Left cardiac atrium (tissue), 4 donors: ENCODE measurements at regions not wholly inside any gene's neighbourhood (a gene's known extent, or its start where the extent isn't known, plus 50 kb on each side); places are given as distances from the start of the nearest gene placed in this dataset.

Experiments
- ATAC-seq, 2 donors: fragments of 200-7000 bp; cut with Tn5 transposase; one replicate each; pipeline ENCODE4 v1.9.1; 2020; ENCODE audit warnings: mild to moderate bottlenecking in 2 of 2, moderate library complexity in 2 of 2
- DNase-seq: peaks from one replicate; pipeline ENCODE4 v3.0.0-alpha.2; 2020
- intact Hi-C, 2 donors: fragments of 100-400 bp; cut with DNase I; formaldehyde crosslinking; loops; one replicate each; pipeline versions ENCODE4 v1.14.1 to v1.15.1; 2022 to 2023
- donor health status: DM: no; HTN: yes; CAD: no.
- donor health status: DM: no; HTN: yes; CAD: no; lungs with severe emphysema.
- donor health status: DM: yes; HTN: yes; CAD: no.
- donor health status: Dilated cardiomyopathy.

GRCh38 chr2:139045524-139045923 is 265.3 kb upstream of the NXPH2 start:
- DNase-seq (no peak), ATAC-seq (no peak)
- intact Hi-C loops = no loop called here

GRCh38 chr2:139034064-139034463 is 253.9 kb upstream of the NXPH2 start:
- ATAC-seq (no peak), DNase-seq (no peak)
- intact Hi-C loops = no loop called here

DNA sequence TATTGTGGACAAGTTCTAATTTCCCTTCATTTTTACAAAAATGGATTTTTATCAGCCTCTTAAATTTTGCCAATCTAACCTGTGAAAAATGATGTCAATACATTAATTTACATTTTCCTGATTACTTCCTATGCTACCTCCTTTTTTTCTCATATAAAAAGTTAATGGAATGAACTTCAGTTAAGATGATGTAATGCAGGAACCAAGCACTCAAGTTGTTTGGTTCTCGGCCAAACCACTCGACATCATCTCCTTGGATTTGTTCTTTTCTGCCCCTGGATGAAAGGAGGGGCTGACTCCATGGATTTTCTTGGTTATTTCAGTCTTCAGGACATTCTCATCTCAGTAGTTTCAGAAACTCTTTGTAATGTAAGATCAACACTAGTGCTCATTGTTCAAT is 253.1 kb upstream of the NXPH2 start:
- DNase-seq = no peak
- ATAC-seq = no peak
- intact Hi-C loops = no loop called here

DNA sequence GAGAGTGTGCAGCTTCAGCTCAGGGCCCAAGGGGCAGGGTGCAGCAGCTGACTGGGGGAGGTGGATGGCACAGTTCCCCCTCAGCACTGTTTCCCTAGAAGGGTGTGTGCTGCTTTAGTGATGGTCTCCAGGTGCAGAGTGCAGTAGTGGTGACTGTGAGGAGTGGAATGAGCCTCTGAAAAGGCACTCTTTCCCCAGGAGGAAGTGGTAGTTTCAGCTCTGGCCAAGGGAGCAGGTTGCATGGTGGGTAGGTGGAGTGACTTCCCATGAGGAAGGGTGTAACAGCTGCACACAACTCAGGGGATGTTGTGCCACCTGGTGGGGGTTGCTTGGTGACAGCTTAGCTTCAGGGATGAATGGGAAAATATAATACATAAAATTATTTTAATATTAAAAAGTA is 251.5 kb upstream of the NXPH2 start:
- ATAC-seq (no peak), DNase-seq (no peak)
- intact Hi-C loops = no loop called here

DNA sequence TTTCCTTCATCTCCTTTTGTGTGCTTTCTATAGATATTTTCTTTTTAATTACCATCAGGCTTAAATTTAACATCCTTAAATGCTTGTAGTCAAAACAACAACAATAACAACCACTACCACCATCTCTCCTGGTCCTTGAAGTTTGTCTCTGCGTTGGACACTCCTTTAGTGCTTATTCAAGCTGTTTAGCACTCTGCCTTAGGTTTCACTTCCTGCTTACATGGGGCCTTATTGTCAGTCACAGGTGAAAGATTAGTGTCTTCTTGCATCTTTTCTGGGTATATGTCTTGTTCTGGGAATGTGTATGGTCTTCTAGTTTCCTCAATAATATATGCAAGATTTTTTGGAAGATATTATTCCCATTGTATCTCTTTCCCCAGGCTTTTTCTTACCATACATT is 240.1 kb upstream of the NXPH2 start:
- intact Hi-C loops = no loop called here
- ATAC-seq (no peak), DNase-seq (no peak)

DNA sequence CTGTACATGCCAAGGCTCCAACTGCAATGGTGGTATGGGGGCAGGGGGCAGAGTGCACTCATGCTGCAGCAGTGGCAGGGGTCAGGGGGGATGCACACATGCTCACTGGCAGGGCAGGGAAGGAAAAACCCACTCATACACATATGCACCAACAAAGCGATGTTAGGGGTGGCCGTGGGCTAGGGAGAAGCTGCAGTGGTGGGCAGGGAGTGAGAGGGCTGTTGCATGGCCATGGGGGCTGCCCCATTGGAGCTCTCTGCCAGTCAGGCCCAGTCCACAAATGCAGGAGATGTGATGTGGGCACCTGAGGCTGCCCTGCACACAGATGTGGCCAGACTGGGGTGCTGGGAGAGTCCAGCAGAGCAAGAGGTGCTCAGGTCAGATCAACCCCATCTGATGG is 238.1 kb upstream of the NXPH2 start:
- ATAC-seq (no peak), DNase-seq (no peak)
- intact Hi-C loops = no loop called here

DNA sequence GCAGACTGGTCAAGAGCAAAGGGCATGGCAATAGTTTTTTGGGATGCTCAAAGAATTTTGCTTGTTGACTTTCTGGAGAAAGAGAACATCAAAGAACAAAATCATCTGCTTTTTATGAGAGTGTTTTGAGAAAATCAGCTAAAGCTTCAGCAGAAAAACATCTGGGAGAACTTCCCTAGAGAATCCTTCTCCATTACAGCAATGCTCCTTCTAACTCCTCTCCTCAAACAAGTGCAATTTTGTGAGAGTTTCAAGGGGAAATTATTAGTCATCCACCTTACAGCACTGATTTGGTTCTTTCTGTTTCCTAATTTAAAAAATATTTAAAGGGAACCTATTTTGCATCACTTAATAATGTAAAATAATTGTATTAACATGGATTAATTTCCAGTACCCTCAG is 226.9 kb upstream of the NXPH2 start:
- no peak for ATAC-seq
- intact Hi-C loops = no loop called here
- DNase-seq = no peak

DNA sequence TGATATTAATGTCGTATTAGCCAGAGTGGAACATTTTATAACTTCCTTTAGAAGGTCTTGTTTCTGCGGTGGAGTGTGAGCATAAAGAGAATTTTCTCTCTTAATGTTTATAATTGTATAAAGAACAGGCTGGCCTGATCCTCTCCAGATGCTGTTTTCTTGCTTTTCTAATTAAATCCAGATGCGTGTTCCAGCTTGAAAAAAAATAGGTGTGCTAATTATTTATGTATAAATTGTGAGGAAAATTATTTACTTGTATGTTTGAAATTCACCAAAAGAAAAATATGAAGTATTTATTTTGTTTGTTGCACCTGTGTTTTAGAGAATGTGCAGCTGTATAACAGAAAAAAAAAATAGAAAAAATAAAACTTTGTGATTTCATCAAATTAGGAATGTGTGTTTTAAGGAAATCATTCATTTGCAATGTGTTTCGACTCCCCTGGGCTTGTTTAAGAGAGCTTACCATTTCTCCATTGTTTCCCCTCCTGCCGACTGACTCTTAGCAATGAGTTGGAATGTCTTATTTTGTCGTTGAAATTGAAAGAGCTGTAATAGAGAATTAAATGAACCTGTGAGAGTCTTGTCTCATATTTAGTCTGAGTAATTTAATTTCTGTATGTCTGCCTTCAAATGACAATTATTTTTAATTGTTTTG is 220.1 kb upstream of the NXPH2 start:
- intact Hi-C loops = no loop called here
- DNase-seq = no peak
- no peak for ATAC-seq

DNA sequence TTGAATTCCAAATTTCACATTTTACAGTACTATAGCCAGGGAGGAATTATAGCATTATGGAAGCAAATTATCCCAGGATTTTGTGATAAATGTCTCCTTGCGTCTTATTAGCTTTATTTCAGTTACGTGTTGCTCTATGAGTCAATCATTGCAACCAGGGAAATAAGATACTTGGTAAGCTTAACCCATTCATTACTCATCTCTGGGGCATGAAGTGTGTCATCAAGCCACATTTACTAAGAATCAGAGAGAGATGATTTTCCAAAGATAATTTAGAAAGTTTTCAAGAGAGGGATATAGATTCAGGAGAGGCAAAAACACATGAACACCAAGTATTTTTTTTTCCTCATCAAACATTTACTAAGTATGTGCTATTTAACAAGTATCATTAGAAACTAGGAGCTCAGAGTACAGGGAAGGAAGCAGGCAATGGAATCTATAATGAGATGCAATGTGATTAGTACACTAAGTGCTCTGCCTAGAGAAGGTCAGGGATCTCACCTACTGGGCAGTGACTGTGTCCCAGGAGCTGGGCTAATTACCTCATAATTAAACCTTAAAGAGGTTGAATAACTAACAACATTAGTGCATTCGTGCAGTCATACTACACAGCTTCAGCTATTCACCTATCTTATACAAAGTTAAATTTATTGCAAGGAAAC is 217.8 kb upstream of the NXPH2 start:
- no peak for DNase-seq
- intact Hi-C loops = no loop called here
- no peak for ATAC-seq

DNA sequence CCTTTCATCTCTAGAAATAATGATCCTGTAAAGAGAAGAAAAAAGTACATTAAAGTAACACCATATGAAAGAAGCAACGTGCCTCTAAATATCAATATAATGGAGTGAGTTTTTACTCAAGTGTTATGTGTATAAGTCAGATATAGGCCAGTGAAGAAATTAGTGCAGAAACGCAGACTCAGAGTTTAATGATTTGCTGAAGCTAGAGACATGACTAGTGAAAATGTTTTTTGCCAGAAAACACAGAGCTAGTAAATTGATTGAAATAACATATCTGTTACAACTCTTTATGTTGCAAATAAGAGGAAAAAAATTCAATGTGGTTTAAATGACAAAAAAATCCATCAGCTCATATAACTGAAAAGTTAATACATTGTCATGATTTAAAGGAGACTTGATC is 217.2 kb upstream of the NXPH2 start:
- intact Hi-C loops = no loop called here
- no peak for DNase-seq
- ATAC-seq = no peak

DNA sequence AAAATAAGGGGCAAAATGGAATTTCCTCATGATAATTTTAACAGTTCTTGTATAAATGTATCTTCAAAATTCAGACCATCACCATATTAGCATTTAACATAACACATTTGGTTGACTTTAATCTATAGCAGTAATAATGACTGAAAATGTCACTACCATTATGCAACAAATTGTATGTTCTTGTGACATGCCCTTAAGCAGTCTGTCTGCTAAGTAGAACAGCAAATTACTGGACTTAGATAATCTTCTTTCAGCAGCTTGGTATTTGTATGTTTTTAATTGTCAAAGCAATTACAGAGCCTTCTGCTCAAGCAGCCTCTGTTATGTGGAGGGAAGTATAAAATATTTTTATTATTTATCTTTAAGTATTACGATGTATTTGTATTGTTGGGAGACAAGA is 214.3 kb upstream of the NXPH2 start:
- no peak for DNase-seq
- intact Hi-C loops = no loop called here
- no peak for ATAC-seq

GRCh38 chr2:138985881-138986280 is 205.7 kb upstream of the NXPH2 start:
- intact Hi-C loops = no loop called here
- no peak for ATAC-seq
- DNase-seq = no peak

GRCh38 chr2:138979131-138979785 is 199.1 kb upstream of the NXPH2 start:
- ATAC-seq (no peak), DNase-seq (no peak)
- intact Hi-C loops = no loop called here

GRCh38 chr2:138974651-138975050 is 194.5 kb upstream of the NXPH2 start:
- intact Hi-C loops = no loop called here
- ATAC-seq (no peak), DNase-seq (no peak)

DNA sequence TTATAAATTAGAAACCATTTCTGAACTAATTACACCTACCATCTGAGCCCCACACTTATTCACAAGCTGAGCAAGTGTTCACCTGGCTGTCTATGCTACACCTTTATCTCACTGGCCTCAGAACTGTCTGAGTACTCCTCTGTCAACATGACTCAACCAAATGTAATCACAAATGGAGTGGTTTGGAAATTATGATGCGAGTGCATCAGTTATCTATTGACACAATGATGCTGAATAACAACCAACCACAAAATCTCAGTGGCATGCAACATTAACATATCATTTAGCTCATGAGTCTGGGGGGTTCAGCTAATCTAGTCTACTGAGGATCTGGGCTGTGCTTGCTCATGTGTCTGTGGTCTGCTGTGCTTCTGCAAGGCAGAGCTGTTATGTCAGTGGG is 184.2 kb upstream of the NXPH2 start:
- intact Hi-C loops = no loop called here
- ATAC-seq (no peak), DNase-seq (no peak)

GRCh38 chr2:138962686-138963085 is 182.5 kb upstream of the NXPH2 start:
- intact Hi-C loops = no loop called here
- ATAC-seq (no peak), DNase-seq (no peak)

DNA sequence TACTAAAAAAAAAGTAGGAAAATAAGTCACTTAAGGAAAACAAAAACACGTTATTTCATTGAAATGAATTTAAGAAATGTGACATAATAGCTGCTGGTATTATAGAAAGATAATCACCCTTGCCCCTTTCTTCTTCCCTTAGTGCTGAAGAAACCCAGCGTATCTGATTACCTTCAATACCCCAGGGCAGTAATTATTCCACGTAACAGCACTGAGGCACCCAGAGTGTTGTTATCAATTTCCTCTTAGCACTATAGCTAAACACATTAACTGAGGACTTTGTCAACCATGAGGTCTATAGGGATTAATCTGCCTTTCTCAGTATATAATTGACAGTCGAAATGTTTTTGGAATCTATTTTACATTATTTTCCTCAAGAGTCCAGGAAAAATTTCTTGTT is 180.0 kb upstream of the NXPH2 start:
- DNase-seq (no peak), ATAC-seq (no peak)
- intact Hi-C loops = no loop called here

DNA sequence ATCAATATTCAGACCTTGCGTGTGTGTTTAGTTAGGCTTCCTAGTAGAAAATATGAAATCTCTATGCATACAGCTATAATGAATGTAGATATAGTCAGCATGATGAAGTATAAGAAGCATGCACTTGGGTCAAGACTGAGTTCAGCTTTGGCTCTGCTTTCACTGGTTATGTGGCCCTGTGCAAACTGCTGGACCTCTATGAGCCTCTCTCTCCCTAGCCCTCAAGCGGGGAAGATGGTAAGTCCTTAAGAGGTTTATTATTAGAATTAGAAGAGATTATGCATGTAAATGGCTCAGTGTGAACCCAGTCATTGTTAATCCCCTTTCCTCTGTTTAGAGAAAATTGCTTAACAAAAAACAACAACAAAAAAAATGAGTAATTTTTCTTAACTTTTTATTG is 178.8 kb upstream of the NXPH2 start:
- intact Hi-C loops = no loop called here
- DNase-seq = no peak
- ATAC-seq = no peak

- intact Hi-C loops = no loop called here
- DNase-seq = no peak
- ATAC-seq = no peak
Measured at GRCh38 chr2:138956116-138956515, 175.9 kb upstream of the NXPH2 start.

DNA sequence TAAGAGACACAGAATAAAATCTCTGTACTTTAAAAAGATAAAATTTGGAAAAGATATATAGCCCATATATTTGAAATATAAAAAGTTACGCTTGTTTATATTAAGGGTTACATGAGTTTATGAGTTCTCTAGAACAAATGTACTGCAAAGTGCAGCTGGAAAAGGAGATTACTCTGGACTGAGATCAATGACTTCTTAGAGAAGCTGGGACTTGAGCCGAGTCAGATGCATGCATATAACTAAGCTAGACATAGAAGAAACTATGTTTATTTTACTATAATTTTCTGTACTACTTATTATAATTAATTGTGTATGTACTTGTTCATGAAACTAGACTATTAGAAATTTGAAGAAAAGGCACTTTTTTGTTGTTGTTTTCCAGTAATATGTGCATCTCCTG is 170.3 kb upstream of the NXPH2 start:
- no peak for ATAC-seq
- intact Hi-C loops = no loop called here
- DNase-seq = no peak

DNA sequence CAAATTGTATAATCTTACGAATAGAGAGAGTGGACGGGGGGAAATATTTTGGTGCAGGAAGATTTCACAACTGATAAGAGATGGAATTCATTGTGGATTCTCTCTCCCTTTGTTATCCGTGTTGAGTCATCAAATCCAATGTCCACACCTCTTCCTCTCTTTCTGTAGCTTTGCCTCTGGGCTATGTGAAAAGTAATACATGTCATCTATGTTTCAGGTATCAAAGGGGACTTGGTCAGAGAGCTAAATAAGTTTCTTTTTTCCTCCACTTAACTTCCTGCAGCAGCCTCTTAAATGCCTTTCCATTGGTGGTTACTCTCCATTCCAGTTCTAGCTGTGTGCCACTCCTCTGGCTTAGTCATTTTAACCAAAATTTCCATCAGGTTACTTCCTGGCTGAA is 169.3 kb upstream of the NXPH2 start:
- ATAC-seq (no peak), DNase-seq (no peak)
- intact Hi-C loops = no loop called here
